ENCODE measurements at regions not wholly inside any gene's neighbourhood (a gene's known extent, or its start where the extent isn't known, plus 50 kb on each side); places are given as distances from the start of the nearest gene placed in this dataset.

- DNase-seq (ENCODE audit: low spot score) = no peak
Measured at GRCh38 chr10:89887830-89888229, 186.4 kb downstream of the KIF20B start.

GRCh38 chr10:89888321-89889070 lies 187.1 kb downstream of the KIF20B start:
- no peak for DNase-seq (ENCODE audit: low spot score)

GRCh38 chr10:89889606-89890005 lies 188.2 kb downstream of the KIF20B start:
- DNase-seq (ENCODE audit: low spot score) = no peak

GRCh38 chr10:89891006-89891535 lies 189.7 kb downstream of the KIF20B start:
- DNase-seq (ENCODE audit: low spot score) = no peak

- no peak for DNase-seq (ENCODE audit: low spot score)
Measured at GRCh38 chr10:89894051-89894450, 192.7 kb downstream of the KIF20B start.

- no peak for DNase-seq (ENCODE audit: low spot score)
Measured at GRCh38 chr10:89900554-89900953, 199.2 kb downstream of the KIF20B start.

- no peak for DNase-seq (ENCODE audit: low spot score)
Measured at GRCh38 chr10:89901895-89902294, 200.5 kb downstream of the KIF20B start.

- no peak for DNase-seq (ENCODE audit: low spot score)
Measured at GRCh38 chr10:89904755-89905154, 203.4 kb downstream of the KIF20B start.

GRCh38 chr10:89909752-89910151 lies 208.4 kb downstream of the KIF20B start:
- no peak for DNase-seq (ENCODE audit: low spot score)

GRCh38 chr10:89915021-89915420 lies 213.6 kb downstream of the KIF20B start:
- DNase-seq (ENCODE audit: low spot score) = no peak

- DNase-seq (ENCODE audit: low spot score) = no peak
Measured at GRCh38 chr10:89915968-89916367, 214.6 kb downstream of the KIF20B start.

GRCh38 chr10:89916468-89917215 lies 215.3 kb downstream of the KIF20B start:
- no peak for DNase-seq (ENCODE audit: low spot score)

- DNase-seq (ENCODE audit: low spot score) = no peak
Measured at GRCh38 chr10:89921403-89921802, 220.0 kb downstream of the KIF20B start.

- DNase-seq (ENCODE audit: low spot score) = no peak
Measured at GRCh38 chr10:89923661-89924060, 222.3 kb downstream of the KIF20B start.

GRCh38 chr10:89924261-89924660 lies 222.9 kb downstream of the KIF20B start:
- no peak for DNase-seq (ENCODE audit: low spot score)

GRCh38 chr10:89926736-89927135 lies 225.3 kb downstream of the KIF20B start:
- no peak for DNase-seq (ENCODE audit: low spot score)

GRCh38 chr10:89929282-89930026 lies 228.1 kb downstream of the KIF20B start:
- DNase-seq (ENCODE audit: low spot score) = no peak

- DNase-seq (ENCODE audit: low spot score) = no peak
Measured at GRCh38 chr10:89937494-89937893, 236.1 kb downstream of the KIF20B start.

- DNase-seq (ENCODE audit: low spot score) = no peak
Measured at GRCh38 chr10:89940076-89940475, 238.7 kb downstream of the KIF20B start.

- no peak for DNase-seq (ENCODE audit: low spot score)
Measured at GRCh38 chr10:89942217-89942616, 240.8 kb downstream of the KIF20B start.

GRCh38 chr10:89944138-89944537 lies 242.7 kb downstream of the KIF20B start:
- no peak for DNase-seq (ENCODE audit: low spot score)

- no peak for DNase-seq (ENCODE audit: low spot score)
Measured at GRCh38 chr10:89946106-89946505, 244.7 kb downstream of the KIF20B start.

GRCh38 chr10:89949496-89949895 lies 248.1 kb downstream of the KIF20B start:
- DNase-seq (ENCODE audit: low spot score) = no peak

Measured in iPS-NIHi11 (cell line).